Testis (tissue), 2 donors: ENCODE measurements at regions not wholly inside any gene's neighbourhood (a gene's known extent, or its start where the extent isn't known, plus 50 kb on each side); places are given as distances from the start of the nearest gene placed in this dataset.

Experiments used
- DNase-seq: peaks from one replicate; pipeline ENCODE4 v3.0.0-alpha.2; 2019
- H3K27ac ChIP-seq, 2 donors: fragments of 200-600 bp; sonication (generic); one replicate each; pipeline ENCODE4 v1.5.1; 2019
- H3K27me3 ChIP-seq: fragments of 200-600 bp; sonication (generic); one replicate; pipeline ENCODE4 v1.5.1; 2019
- H3K36me3 ChIP-seq: fragments of 200-600 bp; sonication (generic); one replicate; pipeline ENCODE4 v1.5.1; 2017; ENCODE audit warnings: low read depth; ENCODE audit errors: missing control alignments
- H3K4me1 ChIP-seq: fragments of 200-600 bp; sonication (generic); one replicate; pipeline ENCODE4 v1.5.1; 2019
- H3K4me3 ChIP-seq, 2 donors: fragments of 200-600 bp; sonication (generic); one replicate each; pipeline ENCODE4 v1.5.1; 2017 to 2019
- H3K9me3 ChIP-seq: fragments of 200-600 bp; sonication (generic); one replicate; pipeline ENCODE4 v1.5.1; 2017
- CTCF ChIP-seq, 3 experiments: fragments of 450-650 bp in 2 of 3; fragments of 200-600 bp in 1 of 3; sonication (generic) in 1 of 3; IDR thresholded peaks; one replicate each; pipeline ENCODE4 v1.5.1; 2016 to 2019; ENCODE audit warnings: antibody characterized with exemption in 3 of 3, mild to moderate bottlenecking in 2 of 3, moderate library complexity in 1 of 3
- POLR2A ChIP-seq: fragments of 450-650 bp; IDR thresholded peaks from one replicate; pipeline ENCODE4 v1.6.1; 2017; ENCODE audit warnings: antibody characterized with exemption, mild to moderate bottlenecking, moderate library complexity
- WGBS, 2 donors: methylation state at CpG; one replicate each; pipeline ENCODE4 v1.1.5; 2018; 5-methylcytosine and 5-hydroxymethylcytosine counted together
- intact Hi-C: fragments of 100-400 bp; cut with DNase I; formaldehyde crosslinking; loops from one replicate; pipeline ENCODE4 v1.15.1; 2023; ENCODE audit warnings: low total_unique reads

GRCh38 chr1:239999170-239999569 is 92.5 kb upstream of the FMN2 start:
- Histone ChIP-seq H3K4me3 (no peak overlapping the region), H3K27me3 (no peaks in the 10 kb centered on the region), H3K4me1 (no peaks in the 10 kb centered on the region), H3K9me3 (no peaks in the 10 kb centered on the region), H3K36me3 (no peaks in the 10 kb centered on the region), H3K27ac (no peak overlapping the region)
- DNase-seq, result no peak
- intact Hi-C loops, result no loop called here
- WGBS, 2 donors, result 89 to 97% methylated on average over 2 of the region's 2 CpGs
- TF ChIP-seq CTCF (IDR thresholded peaks at IDR 0.05) (no peak), POLR2A (no peak)

GRCh38 chr1:240000634-240001033 is 91.0 kb upstream of the FMN2 start:
- Histone ChIP-seq H3K9me3 (no peaks in the 10 kb centered on the region), H3K4me3 (no peak overlapping the region), H3K27me3 (no peaks in the 10 kb centered on the region), H3K36me3 (no peaks in the 10 kb centered on the region), H3K4me1 (no peaks in the 10 kb centered on the region), H3K27ac (no peak overlapping the region)
- intact Hi-C loops, result no loop called here
- DNase-seq, result no peak
- WGBS, 2 donors, result 63 to 72% methylated on average over 4 of the region's 4 CpGs
- no peak for TF ChIP-seq CTCF (IDR thresholded peaks at IDR 0.05)
- no peak for TF ChIP-seq POLR2A

GRCh38 chr1:240001177-240001740 is 90.4 kb upstream of the FMN2 start:
- no peaks in the 10 kb centered on the region for H3K27me3 ChIP-seq
- 79 to 91% methylated on average over 7 of the region's 7 CpGs for WGBS, 2 donors
- TF ChIP-seq POLR2A (no peak), CTCF (IDR thresholded peaks at IDR 0.05) (no peak)
- no peaks in the 10 kb centered on the region for H3K9me3 ChIP-seq
- no peaks in the 10 kb centered on the region for H3K36me3 ChIP-seq
- H3K4me3 ChIP-seq, result no peak overlapping the region
- H3K27ac ChIP-seq, result no peak overlapping the region
- H3K4me1 ChIP-seq, result no peaks in the 10 kb centered on the region
- intact Hi-C loops, result no loop called here
- no peak for DNase-seq

- Histone ChIP-seq H3K27me3 (no peaks in the 10 kb centered on the region), H3K36me3 (no peaks in the 10 kb centered on the region), H3K4me1 (no peaks in the 10 kb centered on the region), H3K9me3 (no peaks in the 10 kb centered on the region), H3K4me3 (no peak overlapping the region), H3K27ac (no peak overlapping the region)
- intact Hi-C loops, result no loop called here
- 51 to 55% methylated on average over 12 of the region's 12 CpGs for WGBS, 2 donors
- DNase-seq, result peak; percentile 43
- TF ChIP-seq POLR2A (no peak), CTCF (IDR thresholded peaks at IDR 0.05) (peak in 2 of 3 experiments; percentile 64 to 84)
These were observed 87.5 kb upstream of the FMN2 start for GRCh38 chr1:240004086-240004749.
